ENCODE measurements at regions not wholly inside any gene's neighbourhood (a gene's known extent, or its start where the extent isn't known, plus 50 kb on each side); places are given as distances from the start of the nearest gene placed in this dataset.
"Not testable (repeated sequence)": the region's sequence is repeated elsewhere in the genome, so short reads cannot be mapped to it uniquely, and the experiment has no call there.

- DNase-seq (ENCODE audit: low read depth): no peak
These were observed 52.6 kb upstream of the ICA1 start for GRCh38 chr7:8314566-8314965.

GRCh38 chr7:8319115-8319514, 57.1 kb upstream of the ICA1 start:
- no peak for DNase-seq (ENCODE audit: low read depth)

DNA sequence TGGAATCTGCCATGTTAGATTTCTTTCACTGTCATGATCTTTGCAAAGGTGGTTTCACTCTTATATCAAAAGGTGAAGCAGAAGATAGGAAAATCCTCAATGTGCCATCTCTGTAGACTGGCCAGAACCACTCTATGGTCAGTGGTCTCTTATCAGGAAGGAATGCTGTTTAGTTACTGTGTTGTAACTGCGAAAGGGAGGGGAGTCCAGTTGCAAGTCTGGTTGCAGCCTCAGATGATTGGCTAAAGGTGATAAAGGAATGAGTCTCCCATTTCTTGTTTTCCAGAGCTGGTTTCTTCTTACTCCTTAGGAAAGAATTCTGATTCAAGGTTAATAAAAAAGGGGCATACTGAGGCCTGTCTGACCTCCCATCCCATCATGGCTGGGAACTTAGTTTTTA, 58.2 kb upstream of the ICA1 start:
- DNase-seq (ENCODE audit: low read depth): no peak

- DNase-seq (ENCODE audit: low read depth): no peak
These were observed 59.3 kb upstream of the ICA1 start for GRCh38 chr7:8321312-8321711.

- DNase-seq (ENCODE audit: low read depth): no peak
These were observed 60.7 kb upstream of the ICA1 start for GRCh38 chr7:8322667-8323066.

DNA sequence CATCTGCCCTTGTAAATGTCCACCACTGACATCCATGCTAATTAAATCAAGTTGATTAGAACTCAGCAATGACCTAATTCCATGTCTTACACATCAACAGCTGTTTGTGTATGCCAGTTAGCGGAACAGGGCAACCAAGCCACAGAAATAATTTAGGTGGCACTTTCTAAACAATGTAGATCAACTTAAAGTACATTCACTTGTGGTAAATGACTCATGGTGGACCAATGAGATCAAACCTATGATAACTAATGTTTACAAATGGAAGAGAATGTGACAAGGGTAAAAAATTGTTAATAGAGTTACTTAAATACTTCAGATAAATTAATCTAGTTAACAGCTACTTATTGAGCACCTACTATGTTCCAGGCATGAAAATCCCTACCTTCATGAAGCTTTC, 63.1 kb upstream of the ICA1 start:
- no peak for DNase-seq (ENCODE audit: low read depth)

GRCh38 chr7:8327199-8327598, 65.2 kb upstream of the ICA1 start:
- no peak for DNase-seq (ENCODE audit: low read depth)

GRCh38 chr7:8338206-8338605, 76.2 kb upstream of the ICA1 start:
- DNase-seq (ENCODE audit: low read depth): no peak

GRCh38 chr7:8343556-8343955, 81.6 kb upstream of the ICA1 start:
- DNase-seq (ENCODE audit: low read depth): no peak

DNA sequence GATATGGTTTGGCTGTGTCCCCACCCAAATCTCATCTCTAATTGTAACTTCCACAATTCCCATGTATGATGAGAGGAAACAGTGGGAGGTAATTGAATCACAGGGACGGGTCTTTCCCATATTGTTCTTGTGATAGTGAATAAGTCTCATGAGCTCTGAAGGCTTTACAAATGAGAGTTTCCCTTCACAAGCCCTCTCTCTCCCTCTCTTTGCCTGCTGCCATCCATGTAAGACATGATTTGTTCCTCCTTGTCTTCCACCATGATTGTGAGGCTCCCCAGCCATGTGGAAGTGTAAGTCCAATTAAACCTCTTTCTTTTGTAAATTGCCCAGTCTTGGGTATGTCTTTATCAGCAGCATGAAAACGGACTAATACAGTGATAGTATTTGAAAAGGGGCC, 85.4 kb upstream of the ICA1 start:
- DNase-seq (ENCODE audit: low read depth): not testable (repeated sequence)

GRCh38 chr7:8351654-8352053, 81.8 kb upstream of the NXPH1 start:
- not testable (repeated sequence) for DNase-seq (ENCODE audit: low read depth)

DNA sequence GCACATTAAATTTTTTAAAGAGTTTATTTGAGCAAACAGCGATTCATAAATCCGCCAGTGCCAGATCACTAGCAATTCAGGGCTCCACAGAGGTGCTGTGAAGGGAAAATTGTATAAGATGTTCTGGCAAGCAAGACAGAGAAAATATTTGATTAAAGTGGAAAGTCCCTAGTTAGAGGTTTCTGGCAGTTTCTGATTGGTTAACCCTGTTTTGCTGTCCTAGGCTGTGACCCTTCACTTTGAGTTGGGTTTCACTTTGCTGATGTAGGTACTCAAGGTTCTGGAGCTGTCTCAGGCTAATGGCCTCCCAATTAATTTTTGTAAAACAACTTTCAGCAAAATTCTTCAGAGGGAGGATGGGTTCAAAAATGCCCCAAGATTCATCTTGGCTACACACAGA, 79.4 kb upstream of the NXPH1 start:
- DNase-seq (ENCODE audit: low read depth): no peak

DNA sequence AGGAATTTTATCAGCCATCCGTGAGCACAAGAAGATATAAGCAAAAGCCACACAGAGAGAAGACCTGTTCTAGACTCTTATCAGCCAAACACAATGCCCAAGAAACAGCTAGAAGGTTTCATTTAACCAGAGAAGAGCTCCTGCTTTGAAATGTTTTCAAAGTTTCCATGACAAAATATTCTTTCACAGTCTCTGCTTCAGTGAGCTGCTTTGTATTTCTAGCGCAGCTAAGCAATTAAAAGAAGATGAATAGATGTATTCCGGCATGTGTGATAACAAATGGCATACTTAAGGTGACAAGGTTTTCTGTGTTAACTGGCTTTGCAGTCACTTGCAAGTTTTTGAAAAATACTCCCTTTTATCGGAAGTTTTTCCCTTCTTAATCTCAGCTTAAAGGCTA, 78.9 kb upstream of the NXPH1 start:
- DNase-seq (ENCODE audit: low read depth): no peak

DNA sequence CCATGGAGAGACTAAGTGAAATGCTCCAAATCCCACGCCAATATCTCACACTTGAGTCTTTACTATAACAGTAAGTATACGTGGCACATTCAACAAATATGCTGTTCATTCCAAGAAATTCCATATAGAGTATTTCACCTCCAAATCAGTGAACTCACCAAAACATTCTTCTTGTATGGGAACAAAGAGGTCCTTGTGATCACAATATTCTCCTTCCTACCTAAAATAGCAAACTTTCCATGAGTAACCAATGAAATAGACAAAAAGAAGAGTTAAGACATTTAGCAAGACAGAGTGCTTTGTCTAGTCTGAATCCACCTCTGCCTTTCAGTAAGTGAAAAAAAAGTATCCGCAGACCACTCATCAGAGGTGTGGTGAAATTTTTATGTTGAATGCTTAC, 77.3 kb upstream of the NXPH1 start:
- no peak for DNase-seq (ENCODE audit: low read depth)

DNA sequence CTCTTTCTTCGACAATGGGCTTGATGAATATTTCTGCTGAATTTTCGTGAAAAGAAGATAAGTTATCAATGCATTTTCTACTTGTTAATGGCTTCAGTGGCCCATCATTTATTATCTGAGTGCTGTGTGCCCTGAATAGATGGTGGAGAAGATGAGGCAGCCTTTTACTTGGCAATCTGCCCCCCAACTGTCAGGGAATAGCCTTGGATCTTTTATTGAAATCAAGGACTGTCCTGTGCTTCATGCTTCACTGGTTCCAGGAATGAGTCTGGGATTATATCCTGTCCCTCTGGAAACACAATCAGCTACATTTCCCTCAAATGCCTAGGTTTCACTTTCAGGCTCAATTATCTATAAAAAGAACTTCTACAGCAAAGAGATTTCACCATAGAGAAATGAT, 75.9 kb upstream of the NXPH1 start:
- DNase-seq (ENCODE audit: low read depth): no peak

GRCh38 chr7:8360564-8361153, 72.8 kb upstream of the NXPH1 start:
- DNase-seq (ENCODE audit: low read depth): no peak

GRCh38 chr7:8362723-8363369, 70.6 kb upstream of the NXPH1 start:
- no peak for DNase-seq (ENCODE audit: low read depth)

- DNase-seq (ENCODE audit: low read depth): no peak
These were observed 69.9 kb upstream of the NXPH1 start for GRCh38 chr7:8363407-8364015.

- peak; percentile 4 for DNase-seq (ENCODE audit: low read depth)
These were observed 67.8 kb upstream of the NXPH1 start for GRCh38 chr7:8365499-8366110.

DNA sequence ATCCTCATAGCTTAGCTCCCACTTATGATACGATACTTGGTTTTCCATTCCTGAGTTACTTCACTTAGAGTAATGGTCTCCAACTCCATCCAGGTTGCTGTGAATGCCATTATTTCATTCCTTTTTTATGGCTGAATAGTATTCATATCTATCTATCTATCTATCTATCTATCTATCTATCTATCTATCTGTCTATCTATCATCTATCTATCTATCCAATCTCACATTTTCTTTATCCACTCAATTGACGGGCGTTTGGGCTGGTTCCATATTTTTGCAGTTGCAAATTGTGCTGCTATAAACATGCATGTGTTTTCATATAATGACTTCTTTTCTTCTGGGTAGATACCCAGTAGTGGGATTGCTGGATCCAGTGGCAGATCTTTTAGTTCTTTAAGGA, 65.4 kb upstream of the NXPH1 start:
- DNase-seq (ENCODE audit: low read depth): not testable (repeated sequence)

DNA sequence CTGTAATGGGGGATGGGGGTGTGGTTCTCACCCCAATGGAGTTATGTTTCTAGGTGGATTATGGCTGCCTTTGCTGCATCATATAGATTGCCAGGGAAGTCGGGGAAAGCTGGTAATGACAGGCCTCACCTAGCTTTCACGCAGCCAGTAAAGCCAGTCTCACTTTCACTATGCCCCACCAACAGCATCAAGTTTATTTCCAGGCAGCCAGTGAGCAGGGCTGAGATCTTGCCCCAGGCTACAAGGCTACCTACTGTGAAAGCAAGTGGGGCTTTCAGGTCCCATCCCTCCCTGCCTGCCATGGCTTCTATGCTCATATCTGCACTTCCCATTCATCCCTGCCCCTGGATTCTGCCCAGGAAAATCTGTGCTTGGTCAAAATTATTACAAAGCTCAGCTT, 61.7 kb upstream of the NXPH1 start:
- no peak for DNase-seq (ENCODE audit: low read depth)

GRCh38 chr7:8373851-8374250, 59.6 kb upstream of the NXPH1 start:
- DNase-seq (ENCODE audit: low read depth): no peak

GRCh38 chr7:8378349-8379019, 54.9 kb upstream of the NXPH1 start:
- DNase-seq (ENCODE audit: low read depth): no peak

Data from iris pigment epithelial cell (primary cell).